HEK293 (cell line): ENCODE measurements at regions not wholly inside any gene's neighbourhood (a gene's known extent, or its start where the extent isn't known, plus 50 kb on each side); places are given as distances from the start of the nearest gene placed in this dataset.

Experiments
- CTCF ChIA-PET: fragments of 350-600 bp; formaldehyde crosslinking; extraction: SDS; loops from one replicate; lab custom pipeline; 2021; ENCODE audit warnings: antibody characterized with exemption; lab: Yijun Ruan, JAX
- POLR2A ChIA-PET: fragments of 300-600 bp; formaldehyde crosslinking; extraction: SDS; loops from one replicate; lab custom pipeline; 2020; ENCODE audit warnings: antibody characterized with exemption, inconsistent platforms; lab: Yijun Ruan, JAX
- H3K27ac ChIP-seq: fragments of 200-500 bp; sonication (Bioruptor generic); 2 replicates; pipeline ENCODE4 v1.5.1; 2014; ENCODE audit warnings: low read depth, low read length, control low read depth, inconsistent platforms; ENCODE audit errors: extremely low read depth
- H3K36me3 ChIP-seq, 2 experiments: fragments of 200-500 bp in 1 of 2; sonication (Bioruptor generic) in 1 of 2; 1 replicate in 1 of 2; 2 replicates in 1 of 2; pipeline ENCODE4 v1.5.1; 2014 to 2017; ENCODE audit warnings: inconsistent platforms in 2 of 2, low read length in 2 of 2; ENCODE audit not compliant: control insufficient read depth in 2 of 2, insufficient read depth in 1 of 2
- H3K4me1 ChIP-seq: fragments of 200-500 bp; sonication (Bioruptor generic); 2 replicates; pipeline ENCODE4 v1.5.1; 2014; ENCODE audit warnings: mild to moderate bottlenecking, low read length, inconsistent platforms; ENCODE audit not compliant: control insufficient read depth, insufficient read depth
- H3K4me3 ChIP-seq: 2 replicates; pipeline ENCODE4 v1.5.1; 2011; ENCODE audit warnings: low read depth, mild to moderate bottlenecking, control low read depth, low read length, moderate library complexity
- H3K9me3 ChIP-seq: fragments of 200-500 bp; sonication (Bioruptor generic); 2 replicates; pipeline ENCODE4 v1.5.1; 2014; ENCODE audit warnings: low read depth, low read length, inconsistent platforms; ENCODE audit not compliant: control insufficient read depth, insufficient read depth
- HOXC10 ChIP-seq: sonication (generic); formaldehyde crosslinking; IDR thresholded peaks from 2 replicates; pipeline ENCODE4 v1.8.1; 2023; ENCODE audit warnings: mild to moderate bottlenecking, missing genetic modification reagents
- REST ChIP-seq: fragments of 450-650 bp; formaldehyde crosslinking; IDR thresholded peaks from 2 replicates; pipeline ENCODE4 v1.5.1; 2016; ENCODE audit warnings: missing biosample characterization, missing genetic modification characterization
- SCRT2 ChIP-seq: fragments of 450-650 bp; formaldehyde crosslinking; IDR thresholded peaks from 2 replicates; pipeline ENCODE4 v1.5.1; 2016; ENCODE audit warnings: missing biosample characterization, missing genetic modification characterization
- TRIM28 ChIP-seq: IDR thresholded peaks from 2 replicates; pipeline ENCODE4 v1.6.1; 2011; ENCODE audit warnings: low read length, control low read depth, borderline replicate concordance
- ZBTB1 ChIP-seq: fragments of 450-650 bp; formaldehyde crosslinking; IDR thresholded peaks from 2 replicates; pipeline ENCODE4 v1.5.1; 2016; ENCODE audit warnings: missing biosample characterization, missing genetic modification characterization
- ZBTB44 ChIP-seq: fragments of 450-650 bp; IDR thresholded peaks from 2 replicates; pipeline ENCODE4 v1.5.1; 2018; ENCODE audit warnings: missing biosample characterization, mild to moderate bottlenecking, missing genetic modification characterization
- ZBTB48 ChIP-seq: fragments of 450-650 bp; formaldehyde crosslinking; IDR thresholded peaks from 2 replicates; pipeline ENCODE4 v1.5.1; 2016; ENCODE audit warnings: missing biosample characterization, missing genetic modification characterization
- ZEB2 ChIP-seq: fragments of 450-650 bp; formaldehyde crosslinking; IDR thresholded peaks from 2 replicates; pipeline ENCODE4 v1.5.1; 2016; ENCODE audit warnings: missing biosample characterization, missing genetic modification characterization
- ZIC2 ChIP-seq: fragments of 450-650 bp; formaldehyde crosslinking; IDR thresholded peaks from 2 replicates; pipeline ENCODE4 v1.5.1; 2016; ENCODE audit warnings: missing biosample characterization, missing genetic modification characterization
- ZNF155 ChIP-seq: fragments of 450-650 bp; formaldehyde crosslinking; IDR thresholded peaks from 2 replicates; pipeline ENCODE4 v1.5.1; 2016; ENCODE audit warnings: missing biosample characterization, missing genetic modification characterization
- ZNF157 ChIP-seq: fragments of 450-650 bp; formaldehyde crosslinking; IDR thresholded peaks from 2 replicates; pipeline ENCODE4 v1.5.1; 2016; ENCODE audit warnings: missing biosample characterization, missing genetic modification characterization
- ZNF350 ChIP-seq: fragments of 450-650 bp; formaldehyde crosslinking; IDR thresholded peaks from 2 replicates; pipeline ENCODE4 v1.5.0; 2017; ENCODE audit warnings: missing biosample characterization, mild to moderate bottlenecking, missing genetic modification characterization
- ZNF518A ChIP-seq: fragments of 450-650 bp; formaldehyde crosslinking; conservative IDR thresholded peaks from 2 replicates; pipeline ENCODE4 v1.5.1; 2016; ENCODE audit warnings: low read depth, missing biosample characterization, missing genetic modification characterization
- ZNF558 ChIP-seq: fragments of 450-650 bp; formaldehyde crosslinking; IDR thresholded peaks from 2 replicates; pipeline ENCODE4 v1.5.1; 2016; ENCODE audit warnings: missing biosample characterization, missing genetic modification characterization
- ZNF561 ChIP-seq: fragments of 450-650 bp; IDR thresholded peaks from 2 replicates; pipeline ENCODE4 v1.5.1; 2018; ENCODE audit warnings: missing biosample characterization, missing genetic modification characterization, borderline replicate concordance
- ZNF621 ChIP-seq: fragments of 450-650 bp; formaldehyde crosslinking; IDR thresholded peaks from 2 replicates; pipeline ENCODE4 v1.5.1; 2017; ENCODE audit warnings: missing biosample characterization, missing genetic modification characterization
- ZNF645 ChIP-seq: fragments of 450-650 bp; formaldehyde crosslinking; IDR thresholded peaks from 2 replicates; pipeline ENCODE4; 2016; ENCODE audit warnings: missing biosample characterization, missing genetic modification characterization
- ZNF660 ChIP-seq: fragments of 450-650 bp; IDR thresholded peaks from 2 replicates; pipeline ENCODE4 v1.5.1; 2018; ENCODE audit warnings: missing biosample characterization, mild to moderate bottlenecking, missing genetic modification characterization
- ZNF692 ChIP-seq: fragments of 450-650 bp; formaldehyde crosslinking; IDR thresholded peaks from 2 replicates; pipeline ENCODE4 v1.5.1; 2016; ENCODE audit warnings: missing biosample characterization, missing genetic modification characterization
- ZNF768 ChIP-seq: fragments of 450-650 bp; formaldehyde crosslinking; IDR thresholded peaks from 2 replicates; pipeline ENCODE4 v1.5.1; 2018; ENCODE audit warnings: missing biosample characterization, mild to moderate bottlenecking, missing genetic modification characterization
- ZNF785 ChIP-seq: fragments of 450-650 bp; formaldehyde crosslinking; IDR thresholded peaks from 2 replicates; pipeline ENCODE4 v1.5.1; 2016; ENCODE audit warnings: missing biosample characterization, missing genetic modification characterization

- H3K4me1 ChIP-seq: no peaks in the 10 kb centered on the region
- ChIA-PET CTCF (no interaction called here), POLR2A (no interaction called here)
- no peaks in the 10 kb centered on the region for H3K36me3 ChIP-seq
- H3K9me3 ChIP-seq: no peaks in the 10 kb centered on the region
- no peak overlapping the region for H3K4me3 ChIP-seq
- no peak overlapping the region for H3K27ac ChIP-seq
- no peak for TF ChIP-seq HOXC10 (CRISPR knock-in tag)
- TF ChIP-seq, all 188 proteins: peak for 0
These were observed 758.3 kb upstream of the ARPP21 start for GRCh38 chr3:34881026-34881425.

GRCh38 chr3:34882764-34883163 is 756.6 kb upstream of the ARPP21 start:
- H3K27ac ChIP-seq: no peak overlapping the region
- CTCF ChIA-PET: no interaction called here
- no peak overlapping the region for H3K4me3 ChIP-seq
- POLR2A ChIA-PET: no interaction called here
- no peaks in the 10 kb centered on the region for H3K9me3 ChIP-seq
- TF ChIP-seq ZNF645 (no peak), ZNF558 (tag by site-specific recombination) (no peak), ZNF561 (tag by site-specific recombination) (no peak)
- no peaks in the 10 kb centered on the region for H3K36me3 ChIP-seq
- no peaks in the 10 kb centered on the region for H3K4me1 ChIP-seq

GRCh38 chr3:34884007-34884406 is 755.3 kb upstream of the ARPP21 start:
- Histone ChIP-seq H3K27ac (no peak overlapping the region), H3K9me3 (no peaks in the 10 kb centered on the region), H3K36me3 (no peaks in the 10 kb centered on the region), H3K4me3 (no peak overlapping the region), H3K4me1 (no peaks in the 10 kb centered on the region)
- TF ChIP-seq ZNF768 (tag by site-specific recombination): no peak
- no peak for TF ChIP-seq ZBTB48 (tag by site-specific recombination)
- TF ChIP-seq ZNF621 (tag by site-specific recombination): no peak
- TF ChIP-seq ZBTB44 (tag by site-specific recombination): no peak
- TF ChIP-seq ZNF155 (tag by site-specific recombination): no peak
- no peak for TF ChIP-seq ZNF692 (tag by site-specific recombination)
- no peak for TF ChIP-seq ZNF157 (tag by site-specific recombination)
- no peak for TF ChIP-seq ZNF518A (tag by site-specific recombination)
- no peak for TF ChIP-seq SCRT2 (tag by site-specific recombination)
- no peak for TF ChIP-seq TRIM28
- no peak for TF ChIP-seq REST (tag by site-specific recombination)
- TF ChIP-seq ZBTB1 (tag by site-specific recombination): no peak
- TF ChIP-seq ZNF350 (tag by site-specific recombination): no peak
- no peak for TF ChIP-seq ZNF785 (tag by site-specific recombination)
- TF ChIP-seq ZNF660: no peak
- no peak for TF ChIP-seq ZEB2 (tag by site-specific recombination)
- no peak for TF ChIP-seq ZIC2 (tag by site-specific recombination)
- ChIA-PET CTCF (no interaction called here), POLR2A (no interaction called here)
